Bronchial epithelial cell (primary cell): ENCODE measurements at regions not wholly inside any gene's neighbourhood (a gene's known extent, or its start where the extent isn't known, plus 50 kb on each side); places are given as distances from the start of the nearest gene placed in this dataset.

Experiments used
- DNase-seq: peaks from one replicate; pipeline ENCODE4 v3.0.0-alpha.2; 2010; ENCODE audit warnings: low read depth
- FAIRE-seq: peaks from 2 replicates; lab custom pipeline; 2011; peaks lifted over from hg19 to GRCh38; lab: Jason Lieb, UNC
- H3K27me3 ChIP-seq: 2 replicates; pipeline ENCODE4 v1.5.1; 2011; ENCODE audit warnings: low read length; ENCODE audit not compliant: control insufficient read depth, insufficient read depth
- H3K36me3 ChIP-seq: 2 replicates; pipeline ENCODE4 v1.5.1; 2011; ENCODE audit warnings: low read length; ENCODE audit not compliant: control insufficient read depth, insufficient read depth
- H3K4me3 ChIP-seq: 2 replicates; pipeline ENCODE4 v1.5.1; 2011; ENCODE audit warnings: mild to moderate bottlenecking, low read depth, low read length, control low read depth
- TF ChIP-seq, protein P1 (sequence below): IDR thresholded peaks from 2 replicates; pipeline ENCODE4 v1.5.1; 2011; ENCODE audit warnings: mild to moderate bottlenecking, moderate library complexity, low read length, control low read depth, inconsistent platforms; ENCODE audit not compliant: insufficient read depth, severe bottlenecking

DNA sequence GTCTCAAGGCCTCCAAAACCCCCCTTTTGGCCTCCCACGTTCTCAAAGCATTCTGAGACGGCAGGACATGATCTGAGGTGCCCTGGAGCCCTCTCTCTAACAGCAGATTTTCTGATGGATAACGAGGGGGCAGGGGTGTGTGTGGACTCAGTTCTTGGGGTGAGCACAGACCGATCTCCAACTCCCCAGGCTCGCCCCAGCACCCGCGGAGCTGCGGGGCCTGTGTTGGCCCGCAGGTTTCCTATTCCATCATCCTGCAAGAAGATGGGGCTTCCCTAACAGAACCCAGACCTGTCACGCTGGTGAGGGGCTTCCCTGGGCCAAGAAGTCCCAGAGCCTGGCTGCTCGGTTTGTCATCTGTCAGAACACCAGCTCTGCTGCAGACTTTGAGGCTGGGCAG, 196.1 kb downstream of the ANAPC1 start:
- DNase-seq (no peak), FAIRE-seq (no peak)
- H3K27me3 ChIP-seq = no peaks in the 10 kb centered on the region
- TF ChIP-seq, protein P1, sequence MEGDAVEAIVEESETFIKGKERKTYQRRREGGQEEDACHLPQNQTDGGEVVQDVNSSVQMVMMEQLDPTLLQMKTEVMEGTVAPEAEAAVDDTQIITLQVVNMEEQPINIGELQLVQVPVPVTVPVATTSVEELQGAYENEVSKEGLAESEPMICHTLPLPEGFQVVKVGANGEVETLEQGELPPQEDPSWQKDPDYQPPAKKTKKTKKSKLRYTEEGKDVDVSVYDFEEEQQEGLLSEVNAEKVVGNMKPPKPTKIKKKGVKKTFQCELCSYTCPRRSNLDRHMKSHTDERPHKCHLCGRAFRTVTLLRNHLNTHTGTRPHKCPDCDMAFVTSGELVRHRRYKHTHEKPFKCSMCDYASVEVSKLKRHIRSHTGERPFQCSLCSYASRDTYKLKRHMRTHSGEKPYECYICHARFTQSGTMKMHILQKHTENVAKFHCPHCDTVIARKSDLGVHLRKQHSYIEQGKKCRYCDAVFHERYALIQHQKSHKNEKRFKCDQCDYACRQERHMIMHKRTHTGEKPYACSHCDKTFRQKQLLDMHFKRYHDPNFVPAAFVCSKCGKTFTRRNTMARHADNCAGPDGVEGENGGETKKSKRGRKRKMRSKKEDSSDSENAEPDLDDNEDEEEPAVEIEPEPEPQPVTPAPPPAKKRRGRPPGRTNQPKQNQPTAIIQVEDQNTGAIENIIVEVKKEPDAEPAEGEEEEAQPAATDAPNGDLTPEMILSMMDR = no peak
- H3K36me3 ChIP-seq = no peaks in the 10 kb centered on the region
- no peak overlapping the region for H3K4me3 ChIP-seq

DNA sequence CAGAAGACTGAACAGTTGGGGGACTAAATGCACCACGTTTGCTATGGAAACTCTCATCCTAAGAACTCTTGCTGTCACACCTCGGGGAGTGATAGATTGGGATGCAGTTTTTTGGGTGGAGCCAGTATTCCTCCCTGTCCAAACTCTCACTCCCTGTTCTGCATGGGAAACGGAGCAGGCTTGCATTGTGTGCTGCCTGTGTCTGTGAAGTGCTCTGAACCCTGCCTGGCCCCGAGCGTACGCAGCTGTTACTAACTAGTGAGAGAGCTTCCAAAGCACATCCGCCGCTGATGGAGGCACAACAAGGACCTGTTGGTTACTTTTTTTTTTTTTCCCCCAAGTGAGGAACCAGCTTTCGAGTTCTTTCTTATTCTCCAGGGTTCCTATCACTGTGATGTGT, 195.5 kb downstream of the ANAPC1 start:
- TF ChIP-seq, protein P1 = no peak
- no peak overlapping the region for H3K4me3 ChIP-seq
- H3K36me3 ChIP-seq = no peaks in the 10 kb centered on the region
- no peak for FAIRE-seq
- H3K27me3 ChIP-seq = no peaks in the 10 kb centered on the region
- DNase-seq = no peak

DNA sequence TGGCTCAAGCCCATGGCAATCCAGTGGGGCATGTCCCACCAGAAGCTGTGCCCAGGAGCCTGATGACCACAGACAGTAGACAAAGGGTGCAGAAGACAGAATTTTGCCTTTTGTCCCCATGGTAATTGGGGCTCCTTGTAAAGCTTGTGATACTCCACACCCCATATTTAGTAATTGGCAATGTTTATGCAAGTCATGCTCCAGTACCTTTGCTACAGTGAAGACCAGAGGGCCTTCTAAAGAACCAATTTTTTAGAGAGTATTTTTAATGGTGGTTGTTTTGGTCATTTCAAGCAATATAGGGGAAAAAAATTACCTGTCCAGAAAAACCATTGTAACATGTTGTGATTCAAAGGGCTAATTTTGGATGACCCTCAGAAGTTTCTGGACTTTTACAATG, 194.8 kb downstream of the ANAPC1 start:
- Histone ChIP-seq H3K4me3 (no peak overlapping the region), H3K36me3 (no peaks in the 10 kb centered on the region), H3K27me3 (no peaks in the 10 kb centered on the region)
- FAIRE-seq = no peak
- TF ChIP-seq, protein P1 = no peak
- DNase-seq = no peak

DNA sequence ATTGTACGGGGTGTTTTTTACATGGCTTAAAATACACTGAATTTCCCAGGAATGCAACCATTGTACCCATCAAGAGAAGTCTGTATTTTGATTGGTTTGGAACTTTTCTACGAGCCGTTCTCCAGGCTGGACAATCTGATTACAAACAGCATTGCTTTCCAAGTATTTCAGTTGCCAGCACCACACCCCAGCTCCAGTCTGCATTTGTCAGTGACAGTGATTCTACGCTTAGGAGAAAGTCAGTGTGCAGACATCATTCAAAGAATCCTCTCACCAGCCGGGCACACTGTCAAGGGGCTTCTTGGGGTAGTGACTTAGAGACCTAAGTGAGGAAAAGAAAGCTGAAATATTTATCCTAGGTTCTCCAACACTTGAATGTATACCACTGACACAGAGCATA, 194.1 kb downstream of the ANAPC1 start:
- no peaks in the 10 kb centered on the region for H3K36me3 ChIP-seq
- H3K4me3 ChIP-seq = no peak overlapping the region
- TF ChIP-seq, protein P1 = no peak
- FAIRE-seq = no peak
- DNase-seq = no peak
- no peaks in the 10 kb centered on the region for H3K27me3 ChIP-seq

DNA sequence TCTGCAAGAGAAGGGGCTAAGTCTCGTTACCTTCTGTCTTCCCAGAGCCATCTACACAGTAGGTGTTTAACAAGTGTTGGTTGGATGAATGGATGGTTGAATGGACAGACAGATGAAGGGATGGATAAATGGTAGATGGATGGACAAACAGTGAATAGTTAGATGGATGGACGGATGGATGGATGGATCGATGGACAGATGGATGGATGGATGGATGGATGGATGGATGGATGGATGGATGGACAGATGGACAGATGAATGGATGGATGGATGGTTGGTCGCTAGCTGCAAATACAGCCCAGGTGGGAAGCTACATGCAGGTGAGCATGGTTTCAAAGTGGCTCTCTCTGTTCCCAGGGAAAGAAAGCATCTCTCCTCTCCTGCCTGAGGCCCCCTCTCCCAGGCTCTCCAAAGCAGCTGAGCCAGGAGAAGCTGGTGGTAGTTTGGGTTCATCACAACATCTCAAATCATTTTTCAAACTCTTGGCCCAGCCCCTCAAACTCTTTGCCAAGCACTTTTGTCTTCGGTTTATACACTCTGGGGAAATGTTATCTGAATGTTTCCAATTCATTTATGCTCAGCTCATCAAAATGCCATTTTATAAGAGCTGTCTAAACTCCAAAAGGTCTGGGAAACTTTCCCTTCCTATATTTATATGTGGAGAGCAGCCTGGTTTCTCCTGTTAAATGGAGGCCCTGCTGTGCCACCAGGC, 192.7 kb downstream of the ANAPC1 start:
- H3K36me3 ChIP-seq = no peaks in the 10 kb centered on the region
- FAIRE-seq = peak; percentile 92
- TF ChIP-seq, protein P1 = no peak
- H3K27me3 ChIP-seq = no peaks in the 10 kb centered on the region
- DNase-seq = no peak
- no peak overlapping the region for H3K4me3 ChIP-seq

DNA sequence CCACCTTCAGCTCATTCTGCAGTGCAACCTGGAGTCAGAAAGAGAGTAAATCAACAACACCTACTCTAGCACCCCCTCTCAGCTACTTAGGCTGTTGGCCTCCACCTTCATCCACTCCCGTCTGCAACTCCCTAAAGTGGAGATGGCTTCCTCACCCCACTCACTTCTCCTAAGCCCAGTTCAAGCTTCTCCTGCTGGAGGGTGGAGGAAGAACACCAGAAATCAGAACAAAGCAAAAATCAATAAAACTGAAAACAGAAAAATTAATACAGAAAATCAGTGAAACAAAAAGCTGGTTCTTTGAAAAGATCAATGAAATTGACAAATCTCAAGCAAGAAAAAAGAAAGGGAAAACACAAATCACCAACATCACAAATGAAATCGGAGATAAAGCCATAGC, 191.7 kb downstream of the ANAPC1 start:
- FAIRE-seq (no peak), DNase-seq (no peak)
- Histone ChIP-seq H3K27me3 (no peaks in the 10 kb centered on the region), H3K36me3 (no peaks in the 10 kb centered on the region), H3K4me3 (no peak overlapping the region)
- TF ChIP-seq, protein P1 = no peak
